NB4 (cell line): ENCODE measurements at regions not wholly inside any gene's neighbourhood (a gene's known extent, or its start where the extent isn't known, plus 50 kb on each side); places are given as distances from the start of the nearest gene placed in this dataset.

Experiments
- DNase-seq: peaks from one replicate; pipeline ENCODE4 v3.0.0; 2010; ENCODE audit warnings: low read depth
- H3K4me3 ChIP-seq: one replicate; pipeline ENCODE4 v1.5.1; 2011; ENCODE audit warnings: mild to moderate bottlenecking, low read depth, low read length, moderate library complexity
- CTCF ChIP-seq: IDR thresholded peaks from one replicate; pipeline ENCODE4 v1.5.1; 2012; ENCODE audit warnings: low read depth, low read length
- MAX ChIP-seq: IDR thresholded peaks from 2 replicates; pipeline ENCODE4 v1.6.1; 2011; ENCODE audit warnings: low read depth, low read length
- MYC ChIP-seq: IDR thresholded peaks from 2 replicates; pipeline ENCODE4 v1.6.1; 2011; ENCODE audit warnings: low read depth, low read length
- POLR2A ChIP-seq: IDR thresholded peaks from 2 replicates; pipeline ENCODE4 v1.6.1; 2011; ENCODE audit warnings: mild to moderate bottlenecking; ENCODE audit not compliant: insufficient read length; ENCODE audit errors: extremely low read depth

GRCh38 chr4:1473718-1474117 is 67.5 kb upstream of the NKX1-1 start:
- no peak for TF ChIP-seq CTCF
- TF ChIP-seq MAX: no peak
- no peak for TF ChIP-seq POLR2A
- TF ChIP-seq MYC: no peak
- H3K4me3 ChIP-seq: no peak overlapping the region
- DNase-seq: no peak

- H3K4me3 ChIP-seq: no peak overlapping the region
- TF ChIP-seq POLR2A: no peak
- no peak for TF ChIP-seq CTCF
- TF ChIP-seq MYC: no peak
- TF ChIP-seq MAX: no peak
- no peak for DNase-seq
Observed at GRCh38 chr4:1472911-1473518, 66.8 kb upstream of the NKX1-1 start.

GRCh38 chr4:1472148-1472797 is 66.0 kb upstream of the NKX1-1 start:
- TF ChIP-seq MAX (no peak), CTCF (no peak), POLR2A (no peak), MYC (no peak)
- no peak overlapping the region for H3K4me3 ChIP-seq
- no peak for DNase-seq

GRCh38 chr4:1471443-1472147 is 65.4 kb upstream of the NKX1-1 start:
- TF ChIP-seq POLR2A (no peak), CTCF (no peak), MAX (no peak), MYC (no peak)
- DNase-seq: no peak
- no peak overlapping the region for H3K4me3 ChIP-seq

- no peak for TF ChIP-seq POLR2A
- TF ChIP-seq CTCF: no peak
- TF ChIP-seq MYC: no peak
- no peak for TF ChIP-seq MAX
- DNase-seq: no peak
Observed at GRCh38 chr4:1470816-1471442, 64.7 kb upstream of the NKX1-1 start.

More at GRCh38 chr4:1470816-1471442, 64.7 kb upstream of the NKX1-1 start:
- H3K4me3 ChIP-seq: no peak overlapping the region
